HEK293T (cell line): ENCODE measurements at regions not wholly inside any gene's neighbourhood (a gene's known extent, or its start where the extent isn't known, plus 50 kb on each side); places are given as distances from the start of the nearest gene placed in this dataset.

ENCODE experiments used
- ARNT ChIP-seq: fragments of 450-650 bp; IDR thresholded peaks from 2 replicates; pipeline ENCODE4 v1.6.1; 2017; ENCODE audit warnings: mild to moderate bottlenecking
- BHLHE40 ChIP-seq: fragments of 450-650 bp; IDR thresholded peaks from 2 replicates; pipeline ENCODE4 v1.6.1; 2016; ENCODE audit warnings: mild to moderate bottlenecking, moderate library complexity, borderline replicate concordance
- CTBP1 ChIP-seq: fragments of 450-650 bp; IDR thresholded peaks from 2 replicates; pipeline ENCODE4 v1.6.1; 2016; ENCODE audit warnings: borderline replicate concordance
- FOXA1 ChIP-seq: fragments of 450-650 bp; IDR thresholded peaks from 2 replicates; pipeline ENCODE4 v1.6.1; 2016; ENCODE audit warnings: mild to moderate bottlenecking
- FOXM1 ChIP-seq: fragments of 450-650 bp; IDR thresholded peaks from 2 replicates; pipeline ENCODE4 v1.6.1; 2017; ENCODE audit warnings: mild to moderate bottlenecking, borderline replicate concordance
- HDGF ChIP-seq: fragments of 450-650 bp; IDR thresholded peaks from 2 replicates; pipeline ENCODE4 v1.6.1; 2017; ENCODE audit warnings: antibody characterized with exemption, borderline replicate concordance
- LEF1 ChIP-seq: fragments of 450-650 bp; IDR thresholded peaks from 2 replicates; pipeline ENCODE4 v1.6.1; 2017; ENCODE audit warnings: mild to moderate bottlenecking, borderline replicate concordance
- NFRKB ChIP-seq: fragments of 450-650 bp; IDR thresholded peaks from 2 replicates; pipeline ENCODE4 v1.6.1; 2016; ENCODE audit warnings: mild to moderate bottlenecking, moderate library complexity
- SP1 ChIP-seq: fragments of 450-650 bp; IDR thresholded peaks from 2 replicates; pipeline ENCODE4 v1.6.1; 2017
- SUZ12 ChIP-seq: fragments of 450-650 bp; IDR thresholded peaks from 2 replicates; pipeline ENCODE4 v1.6.1; 2016; ENCODE audit warnings: mild to moderate bottlenecking
- ZNF384 ChIP-seq: fragments of 450-650 bp; IDR thresholded peaks from 2 replicates; pipeline ENCODE4 v1.6.1; 2016

GRCh38 chr18:43405097-43405496 lies 127.8 kb upstream of the SYT4 start:
- TF ChIP-seq CTBP1, result no peak
- no peak for TF ChIP-seq FOXM1
- no peak for TF ChIP-seq BHLHE40
- TF ChIP-seq NFRKB, result no peak
- TF ChIP-seq HDGF, result no peak
- no peak for TF ChIP-seq SP1
- no peak for TF ChIP-seq FOXA1
- no peak for TF ChIP-seq SUZ12
- no peak for TF ChIP-seq ARNT
- TF ChIP-seq LEF1, result no peak
- TF ChIP-seq ZNF384, result no peak
